Endothelial cell of umbilical vein (primary cell): ENCODE measurements at regions not wholly inside any gene's neighbourhood (a gene's known extent, or its start where the extent isn't known, plus 50 kb on each side); places are given as distances from the start of the nearest gene placed in this dataset.

Experiments
- BruUV-seq: library from RNA; stranded (reverse); fragments of 400-500 nt; replicated peaks from 2 replicates; lab custom pipeline; 2021; lab: Mats Ljungman, UMichigan
- CTCF ChIA-PET: fragments of 300-600, 350-600 bp; sonication (Branson Sonifier 250); formaldehyde crosslinking; loops from one replicate; lab custom pipeline; 2021; ENCODE audit warnings: antibody characterized with exemption, inconsistent platforms; lab: Charles Lee
- POLR2A ChIA-PET: fragments of 300-600, 350-600 bp; sonication (Branson Sonifier 250); formaldehyde crosslinking; loops from one replicate; lab custom pipeline; 2021; ENCODE audit warnings: antibody characterized with exemption, inconsistent platforms; lab: Charles Lee
- DNase-seq: peaks from one replicate; pipeline ENCODE4 v3.0.0-alpha.2; 2011; ENCODE audit warnings: low read depth, low spot score
- FAIRE-seq: peaks from 2 replicates; lab custom pipeline; 2011; peaks lifted over from hg19 to GRCh38; lab: Jason Lieb, UNC
- H2AFZ ChIP-seq: 2 replicates; pipeline ENCODE4 v1.6.0; 2012; ENCODE audit warnings: low read depth, low read length, control low read depth, inconsistent platforms
- H3K27ac ChIP-seq: 2 replicates; pipeline ENCODE4 v1.5.1; 2011; ENCODE audit warnings: low read depth, mild to moderate bottlenecking, control low read depth, low read length, moderate library complexity; ENCODE audit not compliant: insufficient read depth
- H3K27me3 ChIP-seq, 2 experiments: 2 replicates each; pipeline versions ENCODE4 v1.6.0 to v1.6.1; 2011; ENCODE audit warnings: low read length in 2 of 2, mixed read lengths in 1 of 2; ENCODE audit not compliant: control insufficient read depth in 2 of 2, insufficient read depth in 2 of 2
- H3K36me3 ChIP-seq, 2 experiments: 2 replicates in 1 of 2; 3 replicates in 1 of 2; pipeline ENCODE4 v1.5.1; 2011; ENCODE audit warnings: low read length in 2 of 2, mild to moderate bottlenecking in 1 of 2, moderate library complexity in 1 of 2; ENCODE audit not compliant: control insufficient read depth in 2 of 2, insufficient read depth in 2 of 2; ENCODE audit errors: extremely low read depth in 1 of 2
- H3K4me1 ChIP-seq: 3 replicates; pipeline ENCODE4 v1.5.1; 2011; ENCODE audit warnings: mild to moderate bottlenecking, low read length; ENCODE audit not compliant: control insufficient read depth, insufficient read depth; ENCODE audit errors: extremely low read depth
- H3K4me2 ChIP-seq: 2 replicates; pipeline ENCODE4 v1.6.1; 2011; ENCODE audit warnings: low read length, control low read depth, mixed read lengths; ENCODE audit not compliant: insufficient read depth
- H3K4me3 ChIP-seq, 3 experiments: fragments of 200-600 bp in 1 of 3; sonication (generic), shearing (Covaris generic) in 1 of 3; replicated peaks in 1 of 3; 2 replicates each; pipeline ENCODE4 v1.5.1; 2011 to 2016; ENCODE audit warnings: control low read depth in 3 of 3, low read length in 3 of 3, mild to moderate bottlenecking in 2 of 3, inconsistent platforms in 1 of 3, low read depth in 1 of 3, moderate library complexity in 1 of 3; ENCODE audit not compliant: insufficient read depth in 1 of 3
- H3K79me2 ChIP-seq: 2 replicates; pipeline ENCODE4 v1.6.0; 2012; ENCODE audit warnings: low read length, inconsistent platforms; ENCODE audit not compliant: control insufficient read depth, insufficient read depth
- H3K9ac ChIP-seq: replicated peaks from 2 replicates; pipeline ENCODE3; 2011; ENCODE audit warnings: low read length, control low read depth; ENCODE audit not compliant: insufficient read depth; ENCODE audit errors: extremely low read depth
- H3K9me1 ChIP-seq: replicated peaks from 3 replicates; pipeline ENCODE4 v1.6.0; 2011; ENCODE audit warnings: mild to moderate bottlenecking, low read length; ENCODE audit not compliant: control insufficient read depth, insufficient read depth; ENCODE audit errors: extremely low read depth
- H3K9me3 ChIP-seq: replicated peaks from 2 replicates; pipeline ENCODE4 v1.5.1; 2012; ENCODE audit warnings: low read length, inconsistent platforms; ENCODE audit not compliant: control insufficient read depth, insufficient read depth
- H4K20me1 ChIP-seq: replicated peaks from 2 replicates; pipeline ENCODE3; 2011; ENCODE audit warnings: mild to moderate bottlenecking, low read length; ENCODE audit not compliant: control insufficient read depth, insufficient read depth; ENCODE audit errors: extremely low read depth
- EZH2 ChIP-seq: IDR thresholded peaks from 2 replicates; pipeline ENCODE4 v1.6.1; 2012; ENCODE audit warnings: borderline replicate concordance, low read depth, mild to moderate bottlenecking, moderate library complexity, low read length, inconsistent platforms; ENCODE audit not compliant: severe bottlenecking
- FOS ChIP-seq: IDR thresholded peaks from 2 replicates; pipeline ENCODE4 v1.6.1; 2011; ENCODE audit warnings: mild to moderate bottlenecking, low read length, moderate library complexity, borderline replicate concordance; ENCODE audit not compliant: insufficient read depth
- GATA2 ChIP-seq: IDR thresholded peaks from 2 replicates; pipeline ENCODE4 v1.7.0; 2011; ENCODE audit warnings: low read depth, mild to moderate bottlenecking, moderate library complexity, mixed read lengths, low read length; ENCODE audit not compliant: insufficient read length, insufficient read depth
- JUN ChIP-seq: IDR thresholded peaks from 2 replicates; pipeline ENCODE4 v1.6.1; 2011; ENCODE audit warnings: borderline replicate concordance, low read depth; ENCODE audit not compliant: insufficient read length, insufficient read depth
- POLR2A ChIP-seq: IDR thresholded peaks from 2 replicates; pipeline ENCODE4 v1.6.1; 2012; ENCODE audit warnings: low read depth, mild to moderate bottlenecking, control low read depth, low read length
- POLR2AphosphoS5 ChIP-seq: IDR thresholded peaks from 2 replicates; pipeline ENCODE4 v1.6.1; 2012; ENCODE audit warnings: low read depth, mild to moderate bottlenecking, control low read depth, low read length, moderate library complexity; ENCODE audit not compliant: insufficient read depth
- dilution Hi-C: fragments of 300-500 bp; cut with MboI; formaldehyde crosslinking; loops from one replicate; pipeline ENCODE4 v1.15.0; 2019; ENCODE audit warnings: low sequenced_read_pairs; ENCODE audit not compliant: extremely low pct_ligation_motif_present
- intact Hi-C: fragments of 100-400 bp; cut with micrococcal nuclease; formaldehyde crosslinking; loops from one replicate; pipeline ENCODE4 v1.10.0; 2022
- TF ChIP-seq, protein P1 (sequence below), 2 donors: IDR thresholded peaks; 1 replicate in 1 of 2; 2 replicates in 1 of 2; pipeline ENCODE4 v1.5.1; 2011; ENCODE audit warnings: low read length in 2 of 2, mild to moderate bottlenecking in 2 of 2, moderate library complexity in 2 of 2, control low read depth in 1 of 2, inconsistent platforms in 1 of 2, low read depth in 1 of 2; ENCODE audit not compliant: insufficient read depth in 1 of 2; ENCODE audit errors: extremely low read depth in 1 of 2
- TF ChIP-seq, protein P2 (sequence below): IDR thresholded peaks from 2 replicates; pipeline ENCODE4 v1.6.1; 2011; ENCODE audit not compliant: insufficient read depth, insufficient read length

DNA sequence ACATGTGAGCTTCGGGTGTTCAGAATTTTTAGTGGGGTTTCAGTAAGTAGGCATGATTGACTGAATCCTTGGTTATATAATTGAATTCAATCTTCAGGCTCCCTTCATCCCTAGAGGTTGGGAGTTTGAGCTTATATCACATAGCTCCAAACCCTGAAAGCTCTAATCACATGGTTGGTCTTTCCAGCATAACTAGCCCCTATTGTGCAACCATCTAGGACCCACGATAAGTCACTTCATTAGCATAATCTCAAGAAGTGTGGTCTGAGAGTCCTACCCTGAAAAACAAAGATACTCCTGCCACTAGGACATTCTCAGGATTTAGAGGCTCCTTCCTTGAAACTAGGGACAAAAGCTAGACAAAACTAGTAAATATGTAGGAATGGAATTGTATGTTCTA is 348.9 kb upstream of the CBLB start:
- intact Hi-C loops (no loop called here), dilution Hi-C loops (no loop called here)
- no peak overlapping the region for H3K27ac ChIP-seq
- no peak overlapping the region for H3K4me3 ChIP-seq
- ChIA-PET CTCF (no interaction called here), POLR2A (no interaction called here)
- no peaks in the 10 kb centered on the region for H3K9me3 ChIP-seq
- no peaks in the 10 kb centered on the region for H3K9me1 ChIP-seq
- no peak overlapping the region for H2AFZ ChIP-seq
- H3K4me2 ChIP-seq = no peak overlapping the region
- FAIRE-seq = no peak
- DNase-seq = no peak
- TF ChIP-seq POLR2AphosphoS5 (no peak), EZH2 (no peak), JUN (no peak), POLR2A (no peak), GATA2 (no peak), FOS (no peak)
- TF ChIP-seq, protein P1, sequence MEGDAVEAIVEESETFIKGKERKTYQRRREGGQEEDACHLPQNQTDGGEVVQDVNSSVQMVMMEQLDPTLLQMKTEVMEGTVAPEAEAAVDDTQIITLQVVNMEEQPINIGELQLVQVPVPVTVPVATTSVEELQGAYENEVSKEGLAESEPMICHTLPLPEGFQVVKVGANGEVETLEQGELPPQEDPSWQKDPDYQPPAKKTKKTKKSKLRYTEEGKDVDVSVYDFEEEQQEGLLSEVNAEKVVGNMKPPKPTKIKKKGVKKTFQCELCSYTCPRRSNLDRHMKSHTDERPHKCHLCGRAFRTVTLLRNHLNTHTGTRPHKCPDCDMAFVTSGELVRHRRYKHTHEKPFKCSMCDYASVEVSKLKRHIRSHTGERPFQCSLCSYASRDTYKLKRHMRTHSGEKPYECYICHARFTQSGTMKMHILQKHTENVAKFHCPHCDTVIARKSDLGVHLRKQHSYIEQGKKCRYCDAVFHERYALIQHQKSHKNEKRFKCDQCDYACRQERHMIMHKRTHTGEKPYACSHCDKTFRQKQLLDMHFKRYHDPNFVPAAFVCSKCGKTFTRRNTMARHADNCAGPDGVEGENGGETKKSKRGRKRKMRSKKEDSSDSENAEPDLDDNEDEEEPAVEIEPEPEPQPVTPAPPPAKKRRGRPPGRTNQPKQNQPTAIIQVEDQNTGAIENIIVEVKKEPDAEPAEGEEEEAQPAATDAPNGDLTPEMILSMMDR (IDR thresholded peaks at IDR 0.05; ENCODE audit: extremely low read depth in 1 of 2, insufficient read depth in 1 of 2, low read depth in 1 of 2, low read length in 2 of 2) = no peak
- TF ChIP-seq, protein P2, sequence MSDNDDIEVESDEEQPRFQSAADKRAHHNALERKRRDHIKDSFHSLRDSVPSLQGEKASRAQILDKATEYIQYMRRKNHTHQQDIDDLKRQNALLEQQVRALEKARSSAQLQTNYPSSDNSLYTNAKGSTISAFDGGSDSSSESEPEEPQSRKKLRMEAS = no peak
- H4K20me1 ChIP-seq = no peaks in the 10 kb centered on the region
- no peaks in the 10 kb centered on the region for H3K79me2 ChIP-seq
- H3K4me1 ChIP-seq = no peaks in the 10 kb centered on the region
- H3K27me3 ChIP-seq = no peaks in the 10 kb centered on the region
- BruUV-seq = no TSS peak
- no peaks in the 10 kb centered on the region for H3K36me3 ChIP-seq
- no peak overlapping the region for H3K9ac ChIP-seq
